ENCODE measurements at regions not wholly inside any gene's neighbourhood (a gene's known extent, or its start where the extent isn't known, plus 50 kb on each side); places are given as distances from the start of the nearest gene placed in this dataset.

DNA sequence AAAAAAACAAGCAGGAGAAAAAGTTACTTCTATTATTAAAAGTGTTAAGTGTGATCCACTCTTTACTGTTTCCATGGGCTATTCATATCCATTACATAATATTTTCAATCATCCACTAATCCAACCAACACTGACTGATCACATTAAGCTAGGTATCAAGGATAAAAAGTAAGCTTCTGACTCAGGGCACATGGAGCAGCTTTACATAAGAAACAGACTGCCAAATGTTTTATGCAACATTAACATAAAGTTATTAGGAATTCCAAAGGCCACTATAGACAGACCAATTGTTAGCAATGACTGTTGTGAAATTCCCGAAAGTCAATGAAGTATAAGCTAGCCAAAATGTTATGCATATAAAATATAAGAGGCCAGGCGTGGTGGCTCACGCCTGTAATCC, 277.6 kb downstream of the ZEB2 start:
- no peak for DNase-seq (ENCODE audit: low read depth in 2 of 2)

DNA sequence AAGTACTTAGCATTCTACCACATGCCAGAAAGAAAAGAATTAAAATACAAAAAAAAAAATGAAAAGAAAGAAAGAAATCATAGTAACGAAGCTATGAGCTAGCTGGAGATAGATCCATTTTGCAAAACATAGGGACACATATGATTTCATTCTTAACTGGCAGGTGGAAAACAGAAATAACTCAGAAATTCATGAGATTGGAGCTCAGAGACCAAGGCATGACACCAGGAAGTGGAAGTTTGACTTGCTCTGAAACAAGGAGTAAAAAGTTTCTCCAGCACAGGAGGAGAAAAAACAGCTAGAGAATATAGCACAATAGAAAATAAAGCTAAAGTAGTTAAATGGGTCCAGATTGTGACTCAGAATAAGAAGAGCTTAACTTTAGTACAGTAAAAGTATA, 278.1 kb downstream of the ZEB2 start:
- DNase-seq (ENCODE audit: low read depth in 2 of 2): no peak

GRCh38 chr2:144240656-144241339, 279.1 kb downstream of the ZEB2 start:
- no peak for DNase-seq (ENCODE audit: low read depth in 2 of 2)

- no peak for DNase-seq (ENCODE audit: low read depth in 2 of 2)
Measured at GRCh38 chr2:144239726-144240125, 280.2 kb downstream of the ZEB2 start.

DNA sequence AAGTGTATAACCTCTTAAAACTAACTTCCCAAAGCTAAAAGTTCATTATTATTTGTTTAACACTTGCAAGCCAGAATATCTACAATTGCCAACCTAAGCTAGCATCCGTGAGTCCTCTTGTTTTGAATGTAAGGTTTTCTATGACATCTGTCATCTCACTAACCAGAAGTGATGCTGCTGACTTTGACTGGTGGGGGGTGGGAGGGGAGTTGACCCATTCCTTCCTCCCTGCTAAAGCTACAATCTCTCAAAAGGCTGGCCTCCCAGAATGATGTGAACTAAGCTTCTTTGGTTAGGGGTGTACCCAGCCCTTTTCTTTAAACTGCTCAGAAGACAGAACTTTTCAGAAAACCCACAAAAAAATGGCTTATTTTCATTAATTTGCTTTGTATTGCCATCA, 280.6 kb downstream of the ZEB2 start:
- DNase-seq (ENCODE audit: low read depth in 2 of 2): no peak

GRCh38 chr2:144237830-144238627, 281.9 kb downstream of the ZEB2 start:
- no peak for DNase-seq (ENCODE audit: low read depth in 2 of 2)

- DNase-seq (ENCODE audit: low read depth in 2 of 2): no peak
Measured at GRCh38 chr2:144237108-144237507, 282.8 kb downstream of the ZEB2 start.

DNA sequence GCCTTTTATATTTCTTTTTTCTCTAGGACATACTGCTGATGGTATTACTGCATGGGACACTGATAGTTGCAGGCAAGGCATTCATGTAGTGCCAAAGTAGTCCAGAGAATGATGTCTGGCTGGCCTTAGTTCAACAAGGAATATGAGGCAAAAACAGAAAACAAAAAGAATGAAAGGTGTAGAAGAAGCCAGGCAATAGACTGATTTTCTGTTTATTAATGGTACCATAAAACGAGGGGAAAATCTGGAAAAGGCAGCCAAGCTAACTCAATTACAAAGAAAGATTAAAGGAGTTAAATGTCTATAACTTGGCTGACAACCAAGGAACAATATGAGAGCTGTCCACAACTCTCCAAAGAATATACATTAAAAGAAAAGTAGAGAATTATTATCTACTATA, 284.9 kb downstream of the ZEB2 start:
- DNase-seq (ENCODE audit: low read depth in 2 of 2): no peak

DNA sequence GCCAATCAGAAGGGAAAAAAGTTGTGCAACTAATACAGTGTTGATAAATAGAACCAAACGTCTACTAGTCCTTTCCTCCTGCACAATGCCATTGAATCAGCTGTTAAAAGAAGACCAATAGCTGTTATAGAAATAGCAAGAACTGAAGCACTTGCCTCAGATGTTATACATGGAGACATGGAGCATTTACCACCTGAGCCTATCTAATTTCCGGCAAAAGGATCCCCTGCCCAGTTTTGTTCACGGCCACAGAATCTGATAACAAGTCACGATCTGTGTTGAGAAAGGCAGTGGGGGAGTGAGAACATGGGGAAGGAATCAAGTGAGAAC, 285.4 kb downstream of the ZEB2 start:
- no peak for DNase-seq (ENCODE audit: low read depth in 2 of 2)

DNA sequence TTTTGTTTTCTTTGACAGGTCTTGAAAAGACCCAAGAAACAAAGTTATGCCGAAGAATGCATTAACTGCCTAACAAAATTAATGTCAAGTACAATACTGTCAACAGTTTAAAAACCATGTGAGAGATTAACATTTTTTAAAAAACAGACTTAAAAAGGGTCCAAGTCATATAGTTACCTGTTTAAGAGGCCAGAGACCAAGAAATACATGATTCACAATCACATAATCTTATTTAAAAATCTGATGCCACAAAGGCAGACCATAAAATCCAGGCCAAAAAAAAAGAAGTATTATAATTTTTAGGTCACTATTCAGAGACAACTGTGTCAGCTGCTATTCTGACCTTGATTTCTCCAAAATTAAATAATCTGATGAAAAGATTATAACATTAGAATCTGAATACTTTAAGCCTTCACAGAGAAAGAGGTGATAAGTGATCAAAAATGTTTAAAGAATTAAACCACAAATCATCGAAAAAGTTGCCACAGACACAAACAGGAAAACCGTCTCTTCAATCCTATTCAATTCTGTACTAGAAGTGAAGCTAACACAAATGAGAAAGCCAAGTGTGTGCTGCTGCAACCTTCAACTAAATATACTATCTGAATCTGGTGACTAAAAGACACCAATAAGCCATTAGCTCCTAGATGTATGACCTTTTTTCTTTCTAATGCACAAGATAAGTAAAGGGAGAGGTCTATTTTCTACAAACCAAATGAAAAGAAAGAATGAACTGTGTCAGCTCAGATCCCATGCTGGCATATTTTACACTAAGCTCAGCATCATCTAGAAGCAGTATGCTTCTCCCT, 286.0 kb downstream of the ZEB2 start:
- no peak for DNase-seq (ENCODE audit: low read depth in 2 of 2)

- no peak for DNase-seq (ENCODE audit: low read depth in 2 of 2)
Measured at GRCh38 chr2:144233317-144233716, 286.6 kb downstream of the ZEB2 start.

DNA sequence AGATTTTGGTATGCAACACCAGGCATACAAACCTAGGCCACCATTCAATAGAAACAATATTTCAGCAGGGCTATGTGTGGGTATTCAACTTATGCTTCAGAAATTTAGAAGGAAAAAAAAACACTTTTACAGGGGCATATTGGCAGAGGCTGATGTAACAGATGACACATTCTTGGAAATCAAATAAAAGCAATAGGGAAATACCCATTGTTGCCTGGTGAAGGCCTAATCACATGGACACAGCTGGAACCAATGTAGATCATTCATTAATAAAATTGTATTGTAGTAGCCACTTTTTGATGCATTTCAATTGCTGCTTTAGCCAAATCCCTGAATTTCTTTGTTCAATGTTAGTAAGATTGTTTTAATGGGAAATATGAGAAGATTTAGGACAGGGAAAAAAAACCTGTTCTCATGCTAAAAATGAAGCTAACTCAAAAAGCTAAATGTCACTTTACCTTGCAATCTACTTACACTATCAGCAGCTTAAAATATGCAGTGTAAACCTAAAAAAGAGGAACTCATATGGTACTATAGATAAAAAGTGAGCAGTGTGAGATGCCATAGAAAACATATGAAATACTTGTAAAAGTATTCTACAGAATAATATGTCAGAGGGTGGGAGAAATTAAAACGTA, 289.4 kb downstream of the ZEB2 start:
- DNase-seq (ENCODE audit: low read depth in 2 of 2): no peak

- DNase-seq (ENCODE audit: low read depth in 2 of 2): no peak
Measured at GRCh38 chr2:144230033-144230432, 289.9 kb downstream of the ZEB2 start.

DNA sequence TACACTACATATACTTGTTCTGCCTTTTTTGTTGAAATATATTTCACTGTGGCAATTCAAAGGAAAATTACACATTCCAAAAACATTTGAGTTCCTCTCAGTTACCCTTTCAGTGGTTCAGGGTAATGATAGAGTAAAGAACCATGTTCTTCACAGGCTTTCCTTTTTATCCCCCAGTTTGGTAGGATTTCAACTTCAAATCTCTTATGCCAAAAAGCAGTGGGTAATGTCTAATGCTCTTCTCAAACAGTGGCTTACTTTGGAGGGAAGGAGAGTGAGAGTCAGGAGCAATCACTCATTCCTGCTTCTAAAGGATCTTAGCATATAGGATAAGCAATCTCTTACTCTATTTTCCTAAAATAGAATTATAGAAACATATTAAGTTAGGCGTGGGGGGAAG, 290.6 kb downstream of the ZEB2 start:
- no peak for DNase-seq (ENCODE audit: low read depth in 2 of 2)

DNA sequence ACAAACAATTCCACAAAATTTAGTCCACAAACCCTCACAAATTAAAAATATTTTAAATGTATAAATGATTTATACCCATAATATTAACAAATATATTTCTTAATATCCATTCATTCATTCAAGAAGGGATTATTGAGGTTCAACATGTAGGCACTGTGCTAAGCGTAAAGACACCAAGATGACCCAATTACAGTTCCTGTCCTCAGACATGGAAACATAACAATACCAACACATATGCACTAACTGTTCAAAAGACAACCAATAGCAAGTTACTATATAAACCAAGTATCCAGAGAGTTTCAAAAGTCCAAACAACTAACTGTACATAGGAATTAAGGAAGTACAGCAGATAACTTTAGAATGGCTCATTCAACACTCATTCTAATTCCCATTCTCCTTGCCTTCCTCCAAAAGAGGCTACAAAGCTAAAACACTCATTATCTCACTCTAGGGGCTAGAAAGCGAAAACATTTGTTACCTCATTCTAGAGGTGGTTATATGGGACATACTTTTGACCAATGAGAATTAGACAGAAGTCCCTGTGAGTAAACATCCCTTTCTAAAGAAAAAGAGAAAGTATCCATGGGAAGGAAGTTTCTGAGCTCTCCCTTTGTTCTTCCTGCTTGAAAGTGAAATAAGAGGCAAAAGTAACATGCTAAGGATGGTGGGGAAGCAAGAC, 292.4 kb downstream of the ZEB2 start:
- no peak for DNase-seq (ENCODE audit: low read depth in 2 of 2)

DNA sequence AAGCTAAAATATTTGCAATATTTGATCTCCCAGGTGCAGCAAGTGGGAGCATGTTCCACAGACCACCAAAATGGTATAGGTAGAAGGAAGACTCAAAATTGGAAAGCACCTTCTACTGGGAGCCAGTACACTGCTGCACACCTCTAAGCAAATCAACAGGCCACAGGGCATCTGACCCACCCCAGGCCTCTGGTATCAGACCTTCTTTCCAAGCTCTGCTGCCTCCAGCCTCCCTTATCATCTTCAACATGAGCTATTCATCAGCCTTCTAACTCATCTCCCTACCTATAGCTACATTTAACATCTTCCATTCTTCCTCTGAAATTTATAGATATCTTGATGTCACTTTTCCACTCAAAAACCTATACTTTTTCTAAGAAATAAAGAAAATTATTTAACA, 294.8 kb downstream of the ZEB2 start:
- no peak for DNase-seq (ENCODE audit: low read depth in 2 of 2)

DNA sequence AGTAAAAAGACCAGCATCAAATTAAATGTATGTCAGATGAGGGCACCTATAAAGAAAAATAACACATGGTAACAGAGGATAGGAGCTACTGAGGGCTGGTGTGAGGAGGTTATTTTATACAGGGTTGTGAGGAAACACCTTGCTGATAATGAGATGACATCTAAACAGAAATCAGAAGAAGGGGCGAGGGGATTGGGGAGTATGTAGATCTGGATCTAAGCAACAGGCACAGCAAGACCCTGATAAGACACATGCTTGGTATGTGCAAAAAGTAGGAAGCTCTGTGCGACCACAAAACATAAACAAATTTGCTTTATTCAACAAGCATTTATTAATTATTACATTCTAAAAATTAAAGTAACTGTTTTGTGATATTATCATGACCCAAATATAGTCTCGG, 295.4 kb downstream of the ZEB2 start:
- no peak for DNase-seq (ENCODE audit: low read depth in 2 of 2)

DNA sequence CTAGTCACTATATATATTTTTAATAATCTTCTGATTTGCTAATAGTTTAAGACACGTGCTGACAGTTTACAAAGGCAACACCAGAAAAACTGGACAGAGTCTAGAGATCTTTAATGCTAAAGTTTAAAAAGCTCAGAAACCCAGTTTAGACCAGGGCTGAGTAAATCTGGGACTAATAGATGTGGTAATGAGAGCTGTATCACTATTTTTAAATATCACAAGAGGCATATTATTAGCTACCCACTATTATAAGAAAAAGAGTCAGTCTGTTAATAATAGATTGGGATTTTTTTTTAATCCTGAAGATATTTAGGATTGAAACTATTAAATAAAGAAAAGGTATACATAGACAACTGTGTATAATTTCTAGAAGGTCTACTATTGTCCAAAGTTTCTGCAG, 299.9 kb downstream of the ZEB2 start:
- DNase-seq (ENCODE audit: low read depth in 2 of 2): no peak

- no peak for DNase-seq (ENCODE audit: low read depth in 2 of 2)
Measured at GRCh38 chr2:144217853-144218633, 301.9 kb downstream of the ZEB2 start.

DNA sequence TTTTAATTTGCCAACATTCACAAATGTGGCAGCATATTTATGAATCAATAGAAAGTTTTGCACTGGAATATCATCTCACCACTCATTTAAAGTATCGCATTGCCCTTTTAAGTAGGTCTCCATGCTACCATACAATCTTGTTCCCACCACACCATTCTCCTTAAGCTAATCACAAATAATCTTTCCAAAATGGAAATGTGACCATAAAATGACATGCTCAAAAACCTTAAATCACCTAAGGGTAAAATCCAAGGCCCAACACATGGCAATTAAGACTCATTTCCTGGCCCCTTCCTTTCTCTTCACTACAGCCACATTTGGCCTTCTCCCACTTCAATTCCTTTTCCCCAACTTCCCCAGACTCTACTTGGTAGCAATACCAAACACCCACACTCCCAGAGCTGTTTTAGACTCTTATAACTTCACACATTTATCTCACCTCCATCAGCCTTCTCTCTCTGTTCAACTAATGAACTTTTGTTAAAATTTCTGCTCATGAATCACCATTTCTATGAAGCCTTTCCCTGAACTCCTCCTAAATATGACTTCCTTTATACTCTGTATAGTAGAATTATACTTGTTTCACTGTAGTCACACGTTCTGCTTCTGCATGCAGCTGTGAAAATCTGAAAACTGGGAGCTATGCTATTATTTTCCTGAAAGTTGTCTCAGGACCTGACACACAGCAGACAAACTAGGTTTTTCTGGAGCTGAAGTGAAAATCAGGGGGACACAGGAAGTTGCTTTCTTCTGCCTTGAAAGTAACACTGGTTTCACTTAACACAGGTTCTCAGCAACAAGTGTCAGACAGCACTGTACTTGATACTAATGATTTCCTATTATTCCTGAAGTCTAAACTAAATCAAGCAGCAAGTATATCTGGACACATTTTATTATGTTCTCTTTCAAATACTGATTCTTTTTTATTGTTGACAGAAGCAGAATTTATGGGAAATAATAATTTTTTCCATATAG, 303.9 kb downstream of the ZEB2 start:
- DNase-seq (ENCODE audit: low read depth in 2 of 2): no peak

Measured in stimulated activated CD4-positive, alpha-beta T cell treated with anti-CD3 and anti-CD28 coated beads, Interleukin-15, amount 100 ng/mL, for 48 hours (primary cell).